GM12891 (cell line): ENCODE measurements at regions not wholly inside any gene's neighbourhood (a gene's known extent, or its start where the extent isn't known, plus 50 kb on each side); places are given as distances from the start of the nearest gene placed in this dataset.

Source experiments
- PAX5 ChIP-seq: IDR thresholded peaks from 2 replicates; pipeline ENCODE4 v1.6.1; 2011; ENCODE audit warnings: low read length, moderate library complexity, mild to moderate bottlenecking; ENCODE audit not compliant: insufficient read depth, severe bottlenecking
- POLR2A ChIP-seq: IDR thresholded peaks from 2 replicates; pipeline ENCODE4 v1.6.1; 2011; ENCODE audit warnings: low read depth, low read length, control low read depth
- POLR2AphosphoS5 ChIP-seq: IDR thresholded peaks from 2 replicates; pipeline ENCODE4 v1.6.1; 2011; ENCODE audit warnings: low read depth, low read length, control low read depth
- TAF1 ChIP-seq: IDR thresholded peaks from 2 replicates; pipeline ENCODE4 v1.6.1; 2011; ENCODE audit warnings: low read depth, low read length, control low read depth

DNA sequence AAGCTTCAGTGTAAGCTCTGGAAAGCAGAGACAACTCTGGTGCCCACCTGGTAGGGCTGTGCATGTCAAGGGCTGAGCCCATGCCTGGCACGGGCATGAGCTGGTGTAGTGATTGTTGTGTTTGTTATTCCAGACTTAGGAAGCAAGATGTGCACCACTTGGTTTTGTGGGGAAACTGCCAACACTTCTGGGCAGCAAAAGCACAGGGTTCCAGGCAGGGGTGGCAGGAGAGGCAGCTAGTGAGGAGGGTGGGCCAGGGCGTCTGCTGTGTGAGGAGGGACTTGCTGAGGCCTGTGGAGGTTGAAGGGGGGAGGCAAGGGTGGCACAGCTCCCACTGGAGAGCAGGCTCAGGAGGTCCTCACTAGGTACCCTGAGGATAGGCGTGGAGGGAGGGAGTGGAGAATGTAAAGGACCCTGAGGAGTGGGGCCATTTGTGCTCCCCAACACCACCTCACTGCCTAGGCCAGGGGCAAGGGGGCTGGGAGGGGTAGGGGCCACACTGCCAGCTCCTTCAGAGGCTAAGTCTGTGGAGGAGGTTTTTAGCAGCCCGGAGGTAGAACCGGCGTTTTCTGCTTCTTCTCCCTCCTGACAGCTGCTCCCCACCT, 104.0 kb upstream of the POU3F3 start:
- no peak for TF ChIP-seq PAX5
- TF ChIP-seq TAF1, result no peak
- TF ChIP-seq POLR2A, result no peak
- no peak for TF ChIP-seq POLR2AphosphoS5
